NCI-H510A (cell line): ENCODE measurements at regions not wholly inside any gene's neighbourhood (a gene's known extent, or its start where the extent isn't known, plus 50 kb on each side); places are given as distances from the start of the nearest gene placed in this dataset.
"Not testable (repeated sequence)": the region's sequence is repeated elsewhere in the genome, so short reads cannot be mapped to it uniquely, and the experiment has no call there.

ENCODE experiments used
- DNase-seq: peaks from one replicate; lab custom pipeline; 2025; lab: John Stamatoyannopoulos, UW

DNA sequence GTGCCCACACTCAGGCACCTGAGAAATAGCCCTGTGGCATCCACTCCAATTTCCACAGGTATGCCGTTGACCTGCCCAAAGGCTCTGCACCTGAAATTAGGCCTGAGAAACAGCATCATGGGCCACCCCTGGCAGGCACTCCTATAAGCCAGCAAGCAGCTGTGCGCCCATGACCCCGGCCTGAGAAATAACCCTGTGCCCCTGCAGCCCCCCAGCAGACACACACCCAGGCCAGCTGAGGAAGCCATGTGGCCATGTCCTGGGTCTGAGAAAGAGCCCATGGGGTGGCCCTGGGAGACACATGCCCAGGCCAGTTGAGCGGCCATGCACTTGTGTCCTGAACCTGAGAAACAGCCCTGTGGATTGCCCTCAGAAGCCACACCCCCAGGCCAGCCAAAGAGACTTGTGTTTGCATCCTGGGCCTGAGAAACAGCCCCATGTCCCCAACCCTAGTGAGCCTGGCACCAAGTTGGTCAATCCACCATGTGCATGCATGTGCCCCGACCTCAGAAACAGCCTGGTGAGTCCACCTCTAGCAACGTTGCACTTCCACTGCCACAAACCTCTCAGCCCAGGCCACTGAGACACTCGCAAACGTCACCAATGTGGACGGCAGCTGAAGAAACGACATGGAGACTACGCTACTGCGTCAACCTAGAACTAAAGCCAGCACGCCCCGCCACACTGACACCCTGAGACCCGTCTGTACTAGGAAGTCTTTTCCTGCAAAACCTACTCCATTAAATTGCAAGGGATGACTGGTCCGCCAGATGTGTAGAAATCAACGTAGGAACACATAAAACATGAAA is 411.9 kb downstream of the TMEM121 start:
- DNase-seq: no peak

GRCh38 chr14:105938959-105939358 is 412.6 kb downstream of the TMEM121 start:
- DNase-seq: no peak

DNA sequence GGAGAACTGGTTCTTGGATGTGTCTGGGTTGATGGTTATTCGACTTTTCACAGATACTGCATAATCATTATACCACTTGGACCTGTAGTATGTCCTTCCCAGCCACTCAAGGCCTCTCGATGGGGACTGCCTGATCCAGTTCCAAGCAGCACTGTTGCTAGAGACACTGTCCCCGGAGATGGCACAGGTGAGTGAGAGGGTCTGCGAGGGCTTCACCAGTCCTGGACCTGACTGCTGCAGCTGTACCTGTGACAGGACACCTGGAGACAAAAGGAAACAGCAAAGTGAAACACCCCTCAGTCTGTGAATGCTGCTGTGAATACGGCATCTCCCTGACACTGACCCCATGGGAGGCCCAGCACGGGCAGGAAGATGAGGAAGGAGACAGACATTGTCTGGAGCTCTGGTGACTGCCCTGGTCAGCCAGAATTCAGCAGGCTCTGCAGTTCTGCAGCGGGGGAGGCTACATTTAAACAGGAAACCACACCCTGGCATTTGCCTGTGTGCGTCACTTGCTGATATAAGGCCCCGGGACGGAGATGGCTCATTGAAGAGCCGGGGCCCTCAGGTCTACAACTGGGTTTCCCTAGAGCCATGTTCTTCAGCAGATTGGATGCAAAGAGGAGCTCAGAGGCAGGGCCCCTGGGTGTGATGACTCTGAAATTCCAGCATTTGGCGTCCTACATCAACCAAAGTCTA is 413.6 kb downstream of the TMEM121 start:
- DNase-seq: no peak

DNA sequence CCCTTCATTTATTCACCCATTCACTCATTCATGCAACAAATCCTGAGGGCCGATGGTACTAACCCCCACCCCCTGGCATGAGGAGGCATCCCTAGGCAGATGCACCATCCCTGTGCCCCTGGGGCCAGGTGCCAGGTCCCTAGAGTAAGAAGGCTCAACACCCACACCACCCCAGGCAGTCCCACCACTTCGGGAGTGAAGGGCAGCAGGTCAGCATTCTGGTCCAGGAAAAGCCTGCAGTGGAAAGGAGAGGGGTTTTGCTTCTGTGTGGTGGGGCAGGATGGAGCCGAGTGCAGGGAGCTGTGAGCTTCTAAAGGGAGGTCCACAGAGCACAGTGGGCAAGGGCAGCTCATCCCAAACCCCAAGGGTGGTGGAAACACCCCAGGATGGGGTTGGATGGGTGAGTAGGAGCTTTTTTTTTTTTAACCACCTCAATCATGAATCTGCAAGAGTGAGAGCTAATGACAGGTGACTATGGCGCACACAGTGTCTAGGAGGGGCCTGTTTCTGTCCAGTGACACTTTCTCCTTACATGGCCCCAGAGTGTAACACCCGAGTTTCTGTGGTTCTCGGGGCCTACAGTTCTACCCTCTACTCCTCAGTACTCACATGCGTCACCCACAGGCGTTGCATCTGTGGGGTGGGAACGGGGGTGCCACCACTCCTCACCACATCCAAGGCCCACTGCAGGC is 414.3 kb downstream of the TMEM121 start:
- no peak for DNase-seq

GRCh38 chr14:105941226-105942166 is 415.1 kb downstream of the TMEM121 start:
- no peak for DNase-seq

- DNase-seq: not testable (repeated sequence)
Measured at GRCh38 chr14:105942725-105943124, 416.3 kb downstream of the TMEM121 start.

DNA sequence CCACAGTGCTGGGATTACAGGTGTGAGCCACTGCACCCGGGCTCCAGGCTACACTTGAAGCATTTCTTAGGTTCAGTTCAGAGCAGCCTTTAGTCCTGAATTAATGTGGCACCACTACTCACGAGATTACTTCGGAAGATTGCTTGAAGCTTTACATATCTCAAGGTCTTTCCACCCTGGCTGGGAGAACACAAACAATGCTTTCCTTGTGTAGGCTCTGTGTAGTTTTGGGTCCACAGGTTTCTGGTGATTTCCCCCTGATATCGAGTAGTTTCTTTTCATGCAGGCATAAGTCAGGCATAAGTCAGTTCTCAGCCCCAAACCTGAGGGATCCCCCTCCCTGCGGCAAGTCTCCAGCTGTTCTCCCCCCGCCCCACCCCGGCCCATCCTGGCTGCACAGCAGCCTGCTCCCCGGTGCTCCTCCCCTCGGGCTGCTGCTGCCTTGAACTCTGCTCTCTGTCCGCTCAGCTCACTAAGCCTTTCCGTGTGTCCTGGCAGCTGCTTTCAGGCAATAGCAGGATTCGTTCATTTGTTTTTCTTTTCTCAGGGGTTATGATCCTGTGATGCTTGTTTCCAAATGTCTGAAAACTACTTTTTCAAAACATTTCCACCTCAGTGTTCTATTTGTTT is 417.7 kb downstream of the TMEM121 start:
- DNase-seq: no peak

DNA sequence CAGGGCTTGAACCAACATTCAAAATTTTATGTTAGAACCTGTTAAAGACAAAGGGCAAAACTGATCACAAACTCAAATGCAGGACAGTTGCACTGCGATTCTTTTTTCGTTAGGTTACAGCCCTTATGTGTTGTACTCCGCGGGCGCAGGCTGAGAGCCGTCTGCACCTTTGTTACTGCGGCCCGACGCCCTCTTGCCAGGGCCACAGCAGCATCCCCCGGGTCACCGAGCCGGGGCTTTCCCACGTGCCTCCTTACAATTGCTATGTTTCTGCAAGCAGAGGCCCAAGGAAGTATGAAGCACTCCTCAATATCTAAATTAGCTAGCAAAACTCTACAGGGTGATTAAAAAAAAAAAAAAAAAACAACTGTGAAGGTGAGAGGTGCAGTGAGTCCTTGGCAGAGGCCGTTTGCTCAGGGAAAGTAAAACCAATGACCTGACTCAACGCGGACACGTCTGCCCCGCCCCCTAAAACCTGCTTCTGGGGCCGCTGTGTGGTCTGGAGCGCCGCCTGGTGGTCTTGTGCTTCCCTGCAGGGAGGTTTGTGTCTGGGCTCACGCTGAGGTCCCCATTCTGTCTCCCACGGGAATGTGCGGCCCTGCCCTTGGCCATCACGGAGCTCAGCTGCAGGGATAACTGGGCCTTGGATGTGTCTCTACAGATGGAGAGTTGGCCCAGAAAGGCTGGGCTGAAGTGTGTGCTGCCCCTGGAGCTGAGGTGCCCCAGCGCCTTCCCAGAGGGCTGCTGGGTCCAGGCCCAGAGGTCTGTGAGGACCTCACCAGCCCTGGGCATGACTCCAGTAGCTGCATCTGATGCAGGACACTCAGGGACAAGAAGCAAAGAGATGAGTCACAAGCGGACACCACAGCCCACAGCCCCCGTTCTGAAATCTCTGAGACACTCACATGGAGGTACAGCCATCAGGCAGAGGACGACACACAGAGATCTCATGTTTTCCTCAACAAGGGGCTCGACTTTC is 418.5 kb downstream of the TMEM121 start:
- no peak for DNase-seq

GRCh38 chr14:105945896-105946295 is 419.5 kb downstream of the TMEM121 start:
- DNase-seq: no peak

DNA sequence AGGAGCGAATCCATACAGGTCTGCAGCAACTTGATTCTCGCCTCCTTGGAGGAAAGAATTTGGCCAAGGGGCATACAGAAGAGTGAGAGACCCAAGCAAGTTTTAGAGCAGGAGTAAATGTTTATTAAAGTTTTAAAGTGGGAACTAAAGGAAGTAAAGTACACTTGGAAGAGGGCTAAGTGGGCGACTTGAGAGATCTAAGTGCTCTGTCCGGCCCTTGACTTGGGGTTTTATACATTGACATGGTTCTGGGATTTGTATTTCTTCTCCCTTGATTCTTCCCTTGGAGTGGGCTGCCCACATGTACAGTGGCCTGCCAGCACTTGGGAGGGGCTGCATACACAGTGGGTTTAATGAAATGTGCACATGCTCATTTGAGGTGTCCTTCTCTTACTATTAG is 421.2 kb downstream of the TMEM121 start:
- no peak for DNase-seq

- DNase-seq: not testable (repeated sequence)
Measured at GRCh38 chr14:105948955-105949354, 422.6 kb downstream of the TMEM121 start.

- DNase-seq: not testable (repeated sequence)
Measured at GRCh38 chr14:105950364-105950892, 424.0 kb downstream of the TMEM121 start.

DNA sequence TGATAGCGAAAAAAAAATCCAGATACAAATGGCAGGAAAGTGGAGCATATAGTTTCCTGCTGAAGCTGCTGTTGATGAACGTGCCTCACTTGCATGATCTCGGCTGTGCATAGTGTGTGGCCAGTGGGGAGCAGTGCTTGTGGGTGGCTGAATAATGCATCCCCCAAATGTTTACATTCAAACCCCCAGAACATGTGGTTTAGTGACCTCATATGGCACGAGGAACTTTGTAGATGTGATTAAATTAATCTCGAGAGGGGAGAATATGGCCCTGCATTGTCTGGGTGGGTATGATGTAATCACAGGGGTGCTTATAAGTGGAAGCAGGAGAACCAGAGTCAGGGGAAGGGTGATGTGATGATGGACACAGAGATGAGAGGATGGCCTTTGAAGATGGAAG is 425.0 kb downstream of the TMEM121 start:
- no peak for DNase-seq

DNA sequence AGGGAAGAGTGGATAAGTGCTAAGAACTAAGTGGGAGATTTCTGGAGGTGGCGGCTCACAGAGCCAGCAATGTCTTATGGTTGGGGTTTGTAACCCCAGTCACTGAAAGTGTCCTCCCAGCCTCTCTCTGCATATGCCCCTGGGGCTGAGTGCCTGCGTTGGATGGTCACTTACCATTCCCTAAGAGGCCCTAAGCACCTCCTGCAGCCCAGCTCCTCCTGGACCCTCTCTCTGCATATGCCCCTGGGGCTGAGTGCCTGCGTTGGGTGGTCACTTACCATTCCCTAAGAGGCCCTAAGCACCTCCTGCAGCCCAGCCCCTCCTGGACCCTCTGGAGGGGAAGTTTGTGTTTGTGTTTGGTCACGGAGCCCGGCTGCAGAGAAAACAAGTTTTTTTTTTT is 425.8 kb downstream of the TMEM121 start:
- DNase-seq: no peak

GRCh38 chr14:105952826-105953225 is 426.4 kb downstream of the TMEM121 start:
- no peak for DNase-seq

DNA sequence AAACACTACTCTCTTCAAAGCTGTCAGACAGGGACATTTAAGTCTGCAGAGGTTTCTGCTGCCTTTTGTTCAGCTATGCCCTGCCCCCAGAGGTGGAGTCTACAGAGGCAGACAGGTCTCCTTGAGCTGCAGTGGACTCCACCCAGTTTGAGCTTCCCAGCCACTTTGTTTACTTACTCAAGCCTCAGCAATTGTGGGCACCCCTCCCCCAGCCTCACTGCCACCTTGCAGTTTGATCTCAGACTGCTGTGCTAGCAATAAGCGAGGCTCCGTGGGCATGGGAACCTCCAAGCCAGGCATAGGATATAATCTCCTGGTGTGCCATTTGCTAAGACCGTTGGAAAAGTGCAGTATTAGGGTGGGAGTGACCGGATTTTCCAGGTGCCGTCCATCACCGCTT is 435.2 kb downstream of the TMEM121 start:
- DNase-seq: not testable (repeated sequence)

DNA sequence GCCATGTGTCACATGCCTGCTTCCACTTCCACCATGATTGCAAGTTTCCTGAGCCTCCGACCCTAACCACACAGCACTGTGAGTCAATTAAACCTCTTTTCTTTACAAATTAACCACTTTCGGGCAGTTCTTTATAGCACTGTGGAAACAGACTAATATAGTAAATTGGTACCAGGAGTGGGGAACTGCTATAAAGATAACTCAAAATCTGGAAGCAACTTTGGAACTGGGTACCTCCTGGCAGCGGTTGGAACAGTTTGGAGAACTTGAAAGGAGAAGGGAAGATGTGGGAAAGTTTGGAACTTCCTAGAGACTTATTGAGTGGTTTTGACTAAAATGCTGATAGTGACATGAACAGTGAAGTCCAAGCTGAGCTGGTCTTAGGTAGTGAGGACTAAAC is 436.1 kb downstream of the TMEM121 start:
- no peak for DNase-seq

GRCh38 chr14:105968291-105968690 is 441.9 kb downstream of the TMEM121 start:
- DNase-seq: no peak

GRCh38 chr14:105969026-105969425 is 442.6 kb downstream of the TMEM121 start:
- DNase-seq: not testable (repeated sequence)

GRCh38 chr14:105970821-105971220 is 444.4 kb downstream of the TMEM121 start:
- not testable (repeated sequence) for DNase-seq
